ENCODE measurements at regions not wholly inside any gene's neighbourhood (a gene's known extent, or its start where the extent isn't known, plus 50 kb on each side); places are given as distances from the start of the nearest gene placed in this dataset.
A peak's percentile ranks its signal among the peaks of the same experiment; 100 is the strongest.
"Not testable (repeated sequence)": the region's sequence is repeated elsewhere in the genome, so short reads cannot be mapped to it uniquely, and the experiment has no call there.

- DNase-seq, result no peak
These were observed 411.6 kb downstream of the NEBL start for GRCh38 chr10:20485554-20485953.

- DNase-seq, result no peak
These were observed 416.1 kb downstream of the NEBL start for GRCh38 chr10:20481054-20481453.

- DNase-seq, result not testable (repeated sequence)
These were observed 416.5 kb downstream of the NEBL start for GRCh38 chr10:20480575-20480974.

- no peak for DNase-seq
These were observed 423.0 kb downstream of the NEBL start for GRCh38 chr10:20474064-20474463.

GRCh38 chr10:20473023-20473760 lies 423.9 kb downstream of the NEBL start:
- DNase-seq, result no peak

- peak; percentile 63 for DNase-seq
These were observed 430.4 kb downstream of the NEBL start for GRCh38 chr10:20466731-20467130.

- no peak for DNase-seq
These were observed 439.5 kb downstream of the NEBL start for GRCh38 chr10:20457649-20458048.

GRCh38 chr10:20455774-20456173 lies 441.3 kb downstream of the NEBL start:
- DNase-seq, result no peak

GRCh38 chr10:20454331-20454730 lies 442.8 kb downstream of the NEBL start:
- no peak for DNase-seq

GRCh38 chr10:20446561-20447193 lies 450.4 kb downstream of the NEBL start:
- peak; percentile 10 for DNase-seq

- no peak for DNase-seq
These were observed 454.0 kb downstream of the NEBL start for GRCh38 chr10:20443094-20443493.

GRCh38 chr10:20429742-20430141 lies 467.4 kb downstream of the NEBL start:
- no peak for DNase-seq

GRCh38 chr10:20427821-20428220 lies 469.3 kb downstream of the NEBL start:
- no peak for DNase-seq

- no peak for DNase-seq
These were observed 478.8 kb downstream of the NEBL start for GRCh38 chr10:20418286-20418685.

GRCh38 chr10:20417791-20418190 lies 479.3 kb downstream of the NEBL start:
- no peak for DNase-seq

- DNase-seq, result no peak
These were observed 481.4 kb downstream of the NEBL start for GRCh38 chr10:20415684-20416083.

GRCh38 chr10:20407357-20407756 lies 489.8 kb downstream of the NEBL start:
- DNase-seq, result no peak

GRCh38 chr10:20406281-20407104 lies 490.6 kb downstream of the NEBL start:
- no peak for DNase-seq

- no peak for DNase-seq
These were observed 491.4 kb downstream of the NEBL start for GRCh38 chr10:20405761-20406160.

GRCh38 chr10:20405050-20405449 lies 492.1 kb downstream of the NEBL start:
- DNase-seq, result no peak

GRCh38 chr10:20399772-20400171 lies 497.3 kb downstream of the NEBL start:
- no peak for DNase-seq

GRCh38 chr10:20396701-20397100 lies 500.4 kb downstream of the NEBL start:
- no peak for DNase-seq

GRCh38 chr10:20396205-20396604 lies 500.9 kb downstream of the NEBL start:
- DNase-seq, result no peak

GRCh38 chr10:20391629-20392028 lies 505.5 kb downstream of the NEBL start:
- no peak for DNase-seq

Measured in kidney glomerular epithelial cell (primary cell).